ENCODE measurements at regions not wholly inside any gene's neighbourhood (a gene's known extent, or its start where the extent isn't known, plus 50 kb on each side); places are given as distances from the start of the nearest gene placed in this dataset.
"Not testable (repeated sequence)": the region's sequence is repeated elsewhere in the genome, so short reads cannot be mapped to it uniquely, and the experiment has no call there.

GRCh38 chr2:75432761-75433361 is 127.9 kb downstream of the EVA1A start:
- FAIRE-seq = no peak

- FAIRE-seq = no peak
Measured at GRCh38 chr2:75431763-75432162, 129.0 kb downstream of the EVA1A start.

- no peak for FAIRE-seq
Measured at GRCh38 chr2:75431276-75431675, 129.5 kb downstream of the EVA1A start.

GRCh38 chr2:75430449-75430848 is 130.3 kb downstream of the EVA1A start:
- FAIRE-seq = not testable (repeated sequence)

- no peak for FAIRE-seq
Measured at GRCh38 chr2:75428646-75429443, 131.9 kb downstream of the EVA1A start.

- no peak for FAIRE-seq
Measured at GRCh38 chr2:75428060-75428459, 132.7 kb downstream of the EVA1A start.

- no peak for FAIRE-seq
Measured at GRCh38 chr2:75424936-75425619, 135.7 kb downstream of the EVA1A start.

GRCh38 chr2:75421986-75422385 is 138.8 kb downstream of the EVA1A start:
- FAIRE-seq = no peak

- FAIRE-seq = no peak
Measured at GRCh38 chr2:75416420-75417342, 144.1 kb downstream of the EVA1A start.

GRCh38 chr2:75415731-75416130 is 145.0 kb downstream of the EVA1A start:
- no peak for FAIRE-seq

GRCh38 chr2:75415111-75415626 is 145.6 kb downstream of the EVA1A start:
- FAIRE-seq = no peak

GRCh38 chr2:75411574-75411973 is 149.2 kb downstream of the EVA1A start:
- FAIRE-seq = no peak

GRCh38 chr2:75410702-75411101 is 150.0 kb downstream of the EVA1A start:
- no peak for FAIRE-seq

GRCh38 chr2:75408771-75409170 is 152.0 kb downstream of the EVA1A start:
- FAIRE-seq = no peak

- FAIRE-seq = peak; percentile 66
Measured at GRCh38 chr2:75407038-75407530, 153.7 kb downstream of the EVA1A start.

- FAIRE-seq = no peak
Measured at GRCh38 chr2:75406131-75406581, 154.6 kb downstream of the EVA1A start.

GRCh38 chr2:75405000-75405399 is 155.7 kb downstream of the EVA1A start:
- no peak for FAIRE-seq

- FAIRE-seq = peak; percentile 88
Measured at GRCh38 chr2:75403991-75404428, 156.7 kb downstream of the EVA1A start.

GRCh38 chr2:75396314-75396713 is 164.4 kb downstream of the EVA1A start:
- FAIRE-seq = no peak

GRCh38 chr2:75394764-75395163 is 166.0 kb downstream of the EVA1A start:
- FAIRE-seq = not testable (repeated sequence)

- no peak for FAIRE-seq
Measured at GRCh38 chr2:75390169-75390568, 170.6 kb downstream of the EVA1A start.

- FAIRE-seq = no peak
Measured at GRCh38 chr2:75389271-75389670, 171.5 kb downstream of the EVA1A start.
